Body of pancreas (tissue), 4 donors: ENCODE measurements at regions not wholly inside any gene's neighbourhood (a gene's known extent, or its start where the extent isn't known, plus 50 kb on each side); places are given as distances from the start of the nearest gene placed in this dataset.

Experiments used
- POLR2A ChIP-seq, 3 donors: fragments of 450-650 bp; IDR thresholded peaks; one replicate each; pipeline ENCODE4 v1.6.1; 2016; ENCODE audit warnings: antibody characterized with exemption in 3 of 3, mild to moderate bottlenecking in 2 of 3
- TF ChIP-seq, protein P1 (sequence below), 7 experiments: fragments of 450-650 bp in 4 of 7; fragments of 200-600 bp in 3 of 7; sonication (generic) in 3 of 7; IDR thresholded peaks; one replicate each; pipeline ENCODE4 v1.5.1; 2016 to 2019; ENCODE audit warnings: antibody characterized with exemption in 7 of 7

DNA sequence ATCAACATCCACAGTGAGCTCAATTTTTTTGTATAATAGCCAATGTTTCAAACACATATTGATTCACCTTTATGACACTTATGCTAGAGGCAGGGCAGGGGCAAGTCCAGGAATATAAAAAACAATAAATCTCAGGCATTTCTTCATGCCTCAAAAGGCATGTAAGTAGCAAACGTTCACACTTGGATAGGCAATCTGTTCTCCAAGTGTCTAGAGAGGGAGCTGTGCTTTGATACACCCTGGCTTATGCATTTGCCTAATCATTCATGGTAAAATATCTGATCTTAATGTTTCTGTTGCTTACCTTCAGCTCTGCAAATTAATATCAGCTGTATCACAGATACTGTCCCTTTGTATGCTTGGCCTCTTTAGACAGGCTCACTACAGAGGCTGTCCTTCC lies 464.5 kb upstream of the SETBP1 start:
- TF ChIP-seq, protein P1, sequence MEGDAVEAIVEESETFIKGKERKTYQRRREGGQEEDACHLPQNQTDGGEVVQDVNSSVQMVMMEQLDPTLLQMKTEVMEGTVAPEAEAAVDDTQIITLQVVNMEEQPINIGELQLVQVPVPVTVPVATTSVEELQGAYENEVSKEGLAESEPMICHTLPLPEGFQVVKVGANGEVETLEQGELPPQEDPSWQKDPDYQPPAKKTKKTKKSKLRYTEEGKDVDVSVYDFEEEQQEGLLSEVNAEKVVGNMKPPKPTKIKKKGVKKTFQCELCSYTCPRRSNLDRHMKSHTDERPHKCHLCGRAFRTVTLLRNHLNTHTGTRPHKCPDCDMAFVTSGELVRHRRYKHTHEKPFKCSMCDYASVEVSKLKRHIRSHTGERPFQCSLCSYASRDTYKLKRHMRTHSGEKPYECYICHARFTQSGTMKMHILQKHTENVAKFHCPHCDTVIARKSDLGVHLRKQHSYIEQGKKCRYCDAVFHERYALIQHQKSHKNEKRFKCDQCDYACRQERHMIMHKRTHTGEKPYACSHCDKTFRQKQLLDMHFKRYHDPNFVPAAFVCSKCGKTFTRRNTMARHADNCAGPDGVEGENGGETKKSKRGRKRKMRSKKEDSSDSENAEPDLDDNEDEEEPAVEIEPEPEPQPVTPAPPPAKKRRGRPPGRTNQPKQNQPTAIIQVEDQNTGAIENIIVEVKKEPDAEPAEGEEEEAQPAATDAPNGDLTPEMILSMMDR (IDR thresholded peaks at IDR 0.05) = no peak
- no peak for TF ChIP-seq POLR2A (IDR thresholded peaks at IDR 0.05)
